GM21723 (cell line): ENCODE measurements at regions not wholly inside any gene's neighbourhood (a gene's known extent, or its start where the extent isn't known, plus 50 kb on each side); places are given as distances from the start of the nearest gene placed in this dataset.

Experiments
- ATAC-seq: cut with Tn5 transposase; IDR thresholded peaks from one replicate; pipeline ENCODE4 v1.9.1; 2021; ENCODE audit warnings: mild to moderate bottlenecking, moderate library complexity; ENCODE audit not compliant: unreplicated experiment

- no peak for ATAC-seq
These were observed 129.1 kb downstream of the SNX19 start for GRCh38 chr11:130787092-130787616.

- ATAC-seq, result no peak
These were observed 128.2 kb downstream of the SNX19 start for GRCh38 chr11:130787973-130788570.

- ATAC-seq, result no peak
These were observed 127.1 kb downstream of the SNX19 start for GRCh38 chr11:130789056-130789640.

- ATAC-seq, result no peak
These were observed 125.6 kb downstream of the SNX19 start for GRCh38 chr11:130790689-130791088.

- no peak for ATAC-seq
These were observed 123.5 kb downstream of the SNX19 start for GRCh38 chr11:130792772-130793171.

GRCh38 chr11:130796828-130797227 lies 119.5 kb downstream of the SNX19 start:
- ATAC-seq, result no peak

GRCh38 chr11:130798280-130798679 lies 118.0 kb downstream of the SNX19 start:
- ATAC-seq, result no peak

- ATAC-seq, result no peak
These were observed 117.5 kb downstream of the SNX19 start for GRCh38 chr11:130798801-130799200.

- no peak for ATAC-seq
These were observed 114.8 kb downstream of the SNX19 start for GRCh38 chr11:130801333-130802122.

GRCh38 chr11:130802567-130802966 lies 113.7 kb downstream of the SNX19 start:
- no peak for ATAC-seq

- no peak for ATAC-seq
These were observed 111.8 kb downstream of the SNX19 start for GRCh38 chr11:130804306-130805076.

GRCh38 chr11:130806746-130807145 lies 109.5 kb downstream of the SNX19 start:
- ATAC-seq, result no peak

- no peak for ATAC-seq
These were observed 107.7 kb downstream of the SNX19 start for GRCh38 chr11:130808541-130808940.

GRCh38 chr11:130813196-130813595 lies 103.1 kb downstream of the SNX19 start:
- ATAC-seq, result no peak

- ATAC-seq, result no peak
These were observed 102.6 kb downstream of the SNX19 start for GRCh38 chr11:130813638-130814037.

GRCh38 chr11:130814440-130815096 lies 101.7 kb downstream of the SNX19 start:
- no peak for ATAC-seq

GRCh38 chr11:130815097-130815802 lies 101.0 kb downstream of the SNX19 start:
- ATAC-seq, result no peak

GRCh38 chr11:130815956-130816355 lies 100.3 kb downstream of the SNX19 start:
- ATAC-seq, result no peak

- no peak for ATAC-seq
These were observed 99.5 kb downstream of the SNX19 start for GRCh38 chr11:130816546-130817329.
